Cardiac muscle cell (in vitro differentiated cells and primary cell): ENCODE measurements at regions not wholly inside any gene's neighbourhood (a gene's known extent, or its start where the extent isn't known, plus 50 kb on each side); places are given as distances from the start of the nearest gene placed in this dataset.
A peak's percentile ranks its signal among the peaks of the same experiment; 100 is the strongest.

Experiments used
- DNase-seq, 2 donors: peaks; one replicate each; pipeline versions ENCODE4 v3.0.0 to v3.0.0-alpha.2; 2010 to 2017; ENCODE audit warnings: low read depth in 1 of 2, low spot score in 1 of 2
- H3K27ac ChIP-seq: fragments of 200-600 bp; sonication (generic); 2 replicates; pipeline ENCODE4 v1.5.1; 2016
- H3K27me3 ChIP-seq: fragments of 200-600 bp; sonication (generic); 2 replicates; pipeline ENCODE4 v1.6.0; 2016; ENCODE audit warnings: control low read depth
- H3K36me3 ChIP-seq: fragments of 200-600 bp; sonication (generic); 2 replicates; pipeline ENCODE4 v1.5.1; 2016; ENCODE audit warnings: control low read depth
- H3K4me1 ChIP-seq: fragments of 200-600 bp; sonication (generic); 2 replicates; pipeline ENCODE4 v1.8.1; 2017; ENCODE audit warnings: low read depth, mild to moderate bottlenecking, mixed run types
- H3K4me3 ChIP-seq: fragments of 200-600 bp; sonication (generic); 2 replicates; pipeline ENCODE4 v1.5.1; 2016; ENCODE audit warnings: mild to moderate bottlenecking
- H3K9me3 ChIP-seq: fragments of 200-600 bp; sonication (generic); 2 replicates; pipeline ENCODE4 v1.5.1; 2017; ENCODE audit warnings: low read depth, mild to moderate bottlenecking, control low read depth
- TF ChIP-seq, protein P1 (sequence below): IDR thresholded peaks from 2 replicates; pipeline ENCODE4 v1.5.1; 2012; ENCODE audit warnings: low read depth, mild to moderate bottlenecking, low read length

DNA sequence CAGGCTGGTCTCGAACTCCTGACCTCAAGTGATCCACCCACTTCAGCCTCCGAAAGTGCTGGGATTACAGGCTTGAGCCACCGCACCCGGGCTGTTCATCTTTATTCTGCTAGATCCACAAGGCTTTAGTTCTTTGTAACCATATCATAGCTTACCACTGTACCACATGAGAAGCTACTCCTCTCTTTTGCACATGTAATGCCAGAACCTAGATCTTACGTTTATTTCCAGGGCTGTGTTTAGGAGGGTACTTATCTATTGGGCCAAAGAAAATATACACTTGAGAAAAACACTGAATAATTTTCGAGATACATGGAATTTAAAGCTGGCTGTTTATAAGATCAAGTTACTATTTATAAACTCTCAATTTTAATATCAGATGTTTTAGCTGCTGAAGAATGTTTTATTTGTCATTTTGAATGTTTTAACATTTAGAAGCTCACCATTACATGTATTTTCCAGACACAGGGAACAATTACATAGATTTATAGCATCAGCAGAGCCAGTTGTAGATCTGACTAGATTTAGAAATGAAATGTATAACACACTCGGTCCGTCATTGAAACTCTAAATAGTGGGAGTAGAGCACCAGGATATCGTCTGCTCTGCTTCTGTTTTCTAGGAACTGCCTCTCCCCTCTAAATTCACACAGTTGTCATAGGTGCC lies 155.3 kb upstream of the HAND2 start:
- H3K9me3 ChIP-seq, result no peaks in the 10 kb centered on the region
- DNase-seq, result no peak
- no peak overlapping the region for H3K4me3 ChIP-seq
- TF ChIP-seq, protein P1, sequence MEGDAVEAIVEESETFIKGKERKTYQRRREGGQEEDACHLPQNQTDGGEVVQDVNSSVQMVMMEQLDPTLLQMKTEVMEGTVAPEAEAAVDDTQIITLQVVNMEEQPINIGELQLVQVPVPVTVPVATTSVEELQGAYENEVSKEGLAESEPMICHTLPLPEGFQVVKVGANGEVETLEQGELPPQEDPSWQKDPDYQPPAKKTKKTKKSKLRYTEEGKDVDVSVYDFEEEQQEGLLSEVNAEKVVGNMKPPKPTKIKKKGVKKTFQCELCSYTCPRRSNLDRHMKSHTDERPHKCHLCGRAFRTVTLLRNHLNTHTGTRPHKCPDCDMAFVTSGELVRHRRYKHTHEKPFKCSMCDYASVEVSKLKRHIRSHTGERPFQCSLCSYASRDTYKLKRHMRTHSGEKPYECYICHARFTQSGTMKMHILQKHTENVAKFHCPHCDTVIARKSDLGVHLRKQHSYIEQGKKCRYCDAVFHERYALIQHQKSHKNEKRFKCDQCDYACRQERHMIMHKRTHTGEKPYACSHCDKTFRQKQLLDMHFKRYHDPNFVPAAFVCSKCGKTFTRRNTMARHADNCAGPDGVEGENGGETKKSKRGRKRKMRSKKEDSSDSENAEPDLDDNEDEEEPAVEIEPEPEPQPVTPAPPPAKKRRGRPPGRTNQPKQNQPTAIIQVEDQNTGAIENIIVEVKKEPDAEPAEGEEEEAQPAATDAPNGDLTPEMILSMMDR, result no peak
- H3K36me3 ChIP-seq, result no peaks in the 10 kb centered on the region
- H3K27ac ChIP-seq, result no peak overlapping the region
- no peaks in the 10 kb centered on the region for H3K27me3 ChIP-seq
- H3K4me1 ChIP-seq, result peaks cover 14% of the 10 kb centered on the region

DNA sequence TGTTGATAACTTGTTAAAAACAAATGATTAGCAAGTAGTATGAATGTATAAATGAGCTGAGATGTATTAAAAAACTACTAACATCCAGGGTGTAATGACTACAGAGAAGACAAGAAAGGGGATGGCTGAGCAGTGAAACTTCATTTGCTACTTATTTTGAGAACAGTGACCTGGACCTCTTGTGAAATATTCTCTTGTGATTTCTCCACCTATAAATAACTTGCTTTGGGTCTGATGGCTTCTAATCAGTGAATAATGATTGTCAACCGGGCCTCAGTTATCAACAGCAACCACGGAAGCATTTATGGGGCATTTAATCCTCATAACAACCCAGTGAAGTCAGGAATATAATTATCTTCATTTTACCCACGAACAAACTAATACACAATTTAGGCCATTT lies 154.2 kb upstream of the HAND2 start:
- H3K9me3 ChIP-seq, result no peaks in the 10 kb centered on the region
- no peak overlapping the region for H3K4me3 ChIP-seq
- DNase-seq, result peak in 1 of 2 donors; percentile 3
- H3K36me3 ChIP-seq, result no peaks in the 10 kb centered on the region
- peak overlapping the region; percentile 17 for H3K27ac ChIP-seq
- TF ChIP-seq, protein P1, result no peak
- H3K4me1 ChIP-seq, result peaks cover 14% of the 10 kb centered on the region
- no peaks in the 10 kb centered on the region for H3K27me3 ChIP-seq

DNA sequence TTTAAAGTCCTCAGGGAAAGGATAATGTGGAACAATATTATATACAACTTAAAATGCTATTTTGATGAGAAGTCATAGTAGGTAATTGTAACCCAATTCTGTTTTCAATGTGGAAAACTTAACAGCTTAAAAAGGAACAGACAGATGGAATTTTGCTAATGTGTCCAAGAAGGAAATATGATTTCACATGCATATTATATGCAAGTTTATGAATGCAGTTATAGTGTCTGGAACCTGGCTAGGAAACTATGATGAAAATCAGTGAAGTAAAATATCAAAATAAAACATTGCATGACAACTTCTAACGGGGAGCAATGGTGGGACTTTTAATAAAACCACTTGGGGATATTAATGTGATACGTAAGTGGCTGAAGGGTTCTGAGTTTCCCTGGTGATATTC lies 152.6 kb upstream of the HAND2 start:
- Histone ChIP-seq H3K9me3 (no peaks in the 10 kb centered on the region), H3K36me3 (no peaks in the 10 kb centered on the region), H3K4me1 (peaks cover 14% of the 10 kb centered on the region), H3K4me3 (no peak overlapping the region), H3K27ac (no peak overlapping the region), H3K27me3 (no peaks in the 10 kb centered on the region)
- DNase-seq, result no peak
- TF ChIP-seq, protein P1, result no peak

DNA sequence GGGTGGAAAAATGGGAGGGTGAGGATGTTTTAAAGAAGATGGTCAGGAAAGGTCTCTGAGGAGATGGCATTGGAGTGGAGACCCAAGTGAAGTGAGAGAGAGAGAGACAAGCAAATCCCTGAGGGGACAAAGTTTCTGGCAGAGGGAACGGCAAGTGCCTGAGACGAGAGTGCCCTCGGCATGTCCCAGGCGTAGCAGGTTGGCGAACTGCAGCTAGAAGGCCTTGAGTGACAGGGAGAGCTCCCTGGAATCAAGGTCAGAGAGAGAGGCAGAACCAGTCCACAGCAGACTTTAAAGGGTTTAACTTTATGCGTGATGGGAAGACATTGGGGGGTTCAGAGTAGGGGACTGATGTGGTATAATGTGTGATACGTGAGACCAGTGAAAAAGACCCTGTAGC lies 150.2 kb upstream of the HAND2 start:
- DNase-seq, result no peak
- Histone ChIP-seq H3K27ac (no peak overlapping the region), H3K4me1 (peaks cover 14% of the 10 kb centered on the region), H3K9me3 (no peaks in the 10 kb centered on the region), H3K36me3 (no peaks in the 10 kb centered on the region), H3K27me3 (no peaks in the 10 kb centered on the region), H3K4me3 (no peak overlapping the region)
- TF ChIP-seq, protein P1, result no peak

DNA sequence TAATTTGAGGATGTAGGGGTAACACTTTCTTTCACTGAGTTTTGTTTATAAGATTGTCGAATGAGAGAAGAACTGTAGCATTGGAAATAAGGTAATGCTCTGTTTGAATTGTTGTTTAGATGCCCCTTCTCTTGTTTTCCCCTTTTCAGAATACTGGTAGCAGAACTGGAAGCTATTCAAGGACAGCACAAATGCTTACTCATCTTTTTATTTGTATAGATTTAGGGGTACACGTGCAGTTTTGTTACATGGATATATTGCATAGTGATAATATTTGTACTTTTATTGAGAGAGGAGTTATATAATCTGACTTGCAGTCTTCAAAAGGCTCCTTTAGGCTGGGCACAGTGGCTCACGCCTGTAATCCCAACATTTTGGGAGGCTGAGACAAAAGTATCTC lies 145.4 kb upstream of the HAND2 start:
- H3K36me3 ChIP-seq, result no peaks in the 10 kb centered on the region
- no peak overlapping the region for H3K4me3 ChIP-seq
- DNase-seq, result no peak
- no peaks in the 10 kb centered on the region for H3K9me3 ChIP-seq
- H3K4me1 ChIP-seq, result peaks cover 1% of the 10 kb centered on the region
- no peaks in the 10 kb centered on the region for H3K27me3 ChIP-seq
- TF ChIP-seq, protein P1, result no peak
- no peak overlapping the region for H3K27ac ChIP-seq
